Gastroesophageal sphincter (tissue), 3 donors: ENCODE measurements at regions not wholly inside any gene's neighbourhood (a gene's known extent, or its start where the extent isn't known, plus 50 kb on each side); places are given as distances from the start of the nearest gene placed in this dataset.

Source experiments
- POLR2AphosphoS5 ChIP-seq: sonication (generic); formaldehyde crosslinking; IDR thresholded peaks from one replicate; pipeline ENCODE4 v1.6.1; 2017; ENCODE audit warnings: antibody characterized with exemption
- TF ChIP-seq, protein P1 (sequence below), 4 experiments: fragments of 200-600 bp in 2 of 4; fragments of 450-650 bp in 2 of 4; sonication (generic) in 1 of 4; IDR thresholded peaks; one replicate each; pipeline ENCODE4 v1.5.1; 2017 to 2019; ENCODE audit warnings: antibody characterized with exemption in 4 of 4, mild to moderate bottlenecking in 2 of 4, moderate library complexity in 2 of 4

DNA sequence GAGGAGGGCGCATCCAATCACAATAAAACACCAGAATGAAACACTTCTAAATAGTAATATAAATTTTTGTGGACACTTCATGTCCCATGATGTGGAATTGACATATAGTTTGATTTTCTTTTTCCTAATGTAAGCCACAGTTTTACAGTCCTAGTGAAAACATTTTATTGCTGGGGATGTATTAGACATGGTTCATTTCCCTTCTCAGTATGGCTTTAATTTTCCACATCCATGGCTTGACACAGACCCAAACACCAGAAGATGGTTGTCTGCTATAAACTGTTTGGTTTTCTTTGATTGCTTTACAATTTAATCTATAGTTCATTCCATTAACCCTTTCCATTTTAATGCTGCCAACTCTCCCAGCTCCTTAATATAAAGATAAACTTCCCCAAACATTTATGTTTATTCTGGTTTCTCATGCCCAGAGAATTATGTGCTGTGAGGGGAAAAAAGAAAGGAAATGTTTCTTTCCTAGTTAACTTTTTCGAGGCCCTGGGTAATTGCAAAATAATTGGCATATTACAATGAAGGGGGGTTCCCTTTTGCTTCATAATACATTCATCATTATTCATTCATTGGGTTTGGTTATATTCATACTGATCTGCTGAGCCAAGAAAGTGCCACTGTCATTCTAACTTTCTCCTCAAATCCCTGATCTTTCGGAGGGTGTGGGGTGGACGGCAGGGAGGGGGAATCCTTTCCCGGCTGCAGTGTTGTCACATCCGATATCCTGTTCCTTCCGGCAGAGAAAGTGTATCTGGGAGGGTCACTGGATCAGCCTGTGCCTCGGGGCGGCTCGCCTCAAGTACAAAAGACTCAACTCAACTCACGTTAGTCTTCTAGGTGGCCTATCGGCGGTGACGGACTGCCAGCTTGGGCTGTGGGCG lies 127.6 kb upstream of the TFAP2D start:
- TF ChIP-seq, protein P1, sequence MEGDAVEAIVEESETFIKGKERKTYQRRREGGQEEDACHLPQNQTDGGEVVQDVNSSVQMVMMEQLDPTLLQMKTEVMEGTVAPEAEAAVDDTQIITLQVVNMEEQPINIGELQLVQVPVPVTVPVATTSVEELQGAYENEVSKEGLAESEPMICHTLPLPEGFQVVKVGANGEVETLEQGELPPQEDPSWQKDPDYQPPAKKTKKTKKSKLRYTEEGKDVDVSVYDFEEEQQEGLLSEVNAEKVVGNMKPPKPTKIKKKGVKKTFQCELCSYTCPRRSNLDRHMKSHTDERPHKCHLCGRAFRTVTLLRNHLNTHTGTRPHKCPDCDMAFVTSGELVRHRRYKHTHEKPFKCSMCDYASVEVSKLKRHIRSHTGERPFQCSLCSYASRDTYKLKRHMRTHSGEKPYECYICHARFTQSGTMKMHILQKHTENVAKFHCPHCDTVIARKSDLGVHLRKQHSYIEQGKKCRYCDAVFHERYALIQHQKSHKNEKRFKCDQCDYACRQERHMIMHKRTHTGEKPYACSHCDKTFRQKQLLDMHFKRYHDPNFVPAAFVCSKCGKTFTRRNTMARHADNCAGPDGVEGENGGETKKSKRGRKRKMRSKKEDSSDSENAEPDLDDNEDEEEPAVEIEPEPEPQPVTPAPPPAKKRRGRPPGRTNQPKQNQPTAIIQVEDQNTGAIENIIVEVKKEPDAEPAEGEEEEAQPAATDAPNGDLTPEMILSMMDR (IDR thresholded peaks at IDR 0.05), result no peak
- TF ChIP-seq POLR2AphosphoS5, result no peak
